HG03064 (cell line): ENCODE measurements at regions not wholly inside any gene's neighbourhood (a gene's known extent, or its start where the extent isn't known, plus 50 kb on each side); places are given as distances from the start of the nearest gene placed in this dataset.

Source experiments
- ATAC-seq: cut with Tn5 transposase; IDR thresholded peaks from one replicate; pipeline ENCODE4 v1.9.1; 2021; ENCODE audit warnings: low read depth; ENCODE audit not compliant: unreplicated experiment

DNA sequence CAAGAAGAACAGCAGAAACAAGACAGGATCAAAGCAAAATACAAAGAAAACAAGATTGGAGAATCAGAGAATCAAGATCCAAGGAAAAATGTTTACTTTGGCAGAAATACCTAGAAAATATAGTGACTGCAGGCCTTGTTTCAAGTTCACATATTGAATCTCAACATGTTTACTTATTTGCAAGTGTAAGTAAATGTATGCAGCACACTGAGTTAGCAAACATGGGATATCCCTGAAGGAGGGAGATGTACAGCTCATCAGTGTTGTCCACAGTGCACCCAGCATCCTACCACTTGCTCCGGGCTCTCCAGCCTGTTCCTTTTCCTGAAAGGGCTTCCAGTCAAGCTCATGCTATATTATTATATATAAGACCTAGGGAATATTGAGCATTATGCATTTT is 319.5 kb downstream of the PRL start:
- ATAC-seq = no peak

DNA sequence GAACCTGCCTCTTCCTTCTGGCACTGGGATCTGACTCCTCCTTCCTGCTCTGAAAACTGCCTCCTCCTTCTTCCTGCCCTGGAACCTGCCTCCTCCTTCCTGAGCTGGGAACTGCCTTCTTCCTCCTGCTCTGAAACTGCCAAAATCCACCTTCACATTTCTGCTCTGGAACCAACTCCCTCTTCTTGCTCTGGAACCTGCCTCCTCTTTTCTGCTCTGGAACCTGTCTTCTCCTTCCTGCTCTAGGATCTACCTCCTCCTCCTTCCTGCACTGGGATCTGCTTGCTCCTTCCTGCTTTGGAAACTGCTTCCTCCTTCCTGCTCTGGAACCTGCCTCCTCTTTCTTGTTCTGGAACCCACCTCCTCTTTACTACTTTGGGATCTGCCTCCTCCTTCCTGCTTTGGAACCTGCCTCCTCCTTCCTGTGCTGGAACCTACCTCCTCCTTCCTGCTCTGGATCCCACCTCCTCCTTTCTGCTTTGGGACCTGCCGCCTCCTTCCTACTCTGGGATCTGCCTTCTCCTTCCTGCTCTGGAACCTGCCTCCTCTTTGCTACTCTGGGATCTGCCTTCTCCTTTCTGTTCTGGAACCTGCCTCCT is 315.5 kb downstream of the PRL start:
- ATAC-seq = no peak

DNA sequence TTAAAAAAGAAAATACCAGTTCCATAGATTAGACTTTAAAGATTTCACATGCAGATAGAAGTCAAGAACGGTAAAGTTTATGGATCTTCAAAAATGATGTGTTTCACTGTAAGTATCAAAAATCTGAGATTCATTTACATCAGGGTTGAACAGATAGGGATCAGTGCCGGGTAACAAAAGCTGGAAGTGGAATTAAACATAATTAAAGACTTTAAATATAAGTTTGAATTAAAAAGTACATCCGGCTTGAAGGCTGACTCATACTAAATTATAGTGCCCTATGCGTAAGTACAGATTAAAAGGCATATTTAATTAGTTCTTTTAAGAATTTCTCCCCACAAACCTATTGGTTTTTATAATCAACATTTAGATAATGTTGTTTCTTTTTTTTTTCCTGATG is 312.7 kb downstream of the PRL start:
- ATAC-seq = no peak

GRCh38 chr6:21984561-21984960 is 312.3 kb downstream of the PRL start:
- ATAC-seq = no peak

DNA sequence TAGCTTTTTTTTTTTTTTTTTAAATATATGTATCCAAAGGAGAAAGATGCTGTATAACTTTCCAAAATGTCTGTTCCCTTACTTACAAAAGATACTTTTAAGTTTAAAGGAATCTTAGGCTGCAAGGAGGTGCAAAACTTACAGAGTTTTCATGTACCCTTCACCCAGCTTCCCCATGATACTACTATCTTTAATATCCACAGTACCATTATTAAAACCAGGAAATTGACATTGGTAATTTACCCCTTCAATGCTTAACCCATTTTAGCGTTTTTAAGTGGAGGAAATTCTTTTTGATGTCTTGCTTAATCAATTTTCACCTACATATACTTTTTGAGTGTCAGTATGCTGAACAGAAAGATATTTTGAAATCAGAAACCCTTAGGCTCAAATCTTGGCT is 310.9 kb downstream of the PRL start:
- ATAC-seq = no peak

- no peak for ATAC-seq
Observed at GRCh38 chr6:21986703-21987102, 310.1 kb downstream of the PRL start.

DNA sequence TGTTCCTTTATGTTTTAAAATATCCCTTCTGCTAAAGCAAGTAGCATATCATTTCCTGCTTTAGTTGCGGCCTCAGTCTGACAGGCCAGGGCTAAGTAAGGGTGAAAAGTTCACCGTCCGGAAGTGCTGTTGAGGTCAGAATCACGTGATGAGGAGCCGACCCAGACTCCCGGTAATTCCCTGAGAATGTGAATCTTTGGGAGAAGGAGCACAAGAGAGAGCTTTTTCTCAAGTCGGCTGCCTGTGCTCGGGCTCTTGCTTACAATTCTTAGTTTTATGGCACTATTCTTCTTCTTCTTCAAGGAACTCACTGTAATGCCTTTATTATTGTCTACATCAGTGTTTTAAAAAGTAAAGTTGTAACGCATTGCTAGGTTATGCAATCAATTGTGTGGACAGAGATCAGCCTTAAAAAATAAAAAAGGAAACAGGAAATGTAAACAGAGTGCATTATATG is 309.3 kb downstream of the PRL start:
- ATAC-seq = peak; percentile 89

DNA sequence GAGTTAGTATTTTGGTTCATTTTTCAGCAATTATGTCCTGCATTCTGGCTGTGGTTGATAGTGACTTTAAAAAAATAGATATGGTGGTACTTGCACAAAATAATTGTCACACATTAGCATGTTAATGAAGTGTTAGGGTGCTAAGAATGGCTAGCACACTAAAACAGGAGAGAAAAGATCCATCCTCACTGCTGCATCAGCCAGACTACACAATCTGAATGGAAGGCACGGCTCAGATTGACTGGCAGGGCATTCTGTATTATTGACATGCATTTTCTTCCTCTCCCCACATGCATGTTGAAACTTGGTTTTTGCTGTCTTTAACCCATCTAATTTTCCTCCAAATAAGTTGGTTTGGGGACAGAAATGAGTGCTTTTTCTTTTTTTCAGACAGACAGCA is 306.3 kb downstream of the PRL start:
- ATAC-seq = no peak

DNA sequence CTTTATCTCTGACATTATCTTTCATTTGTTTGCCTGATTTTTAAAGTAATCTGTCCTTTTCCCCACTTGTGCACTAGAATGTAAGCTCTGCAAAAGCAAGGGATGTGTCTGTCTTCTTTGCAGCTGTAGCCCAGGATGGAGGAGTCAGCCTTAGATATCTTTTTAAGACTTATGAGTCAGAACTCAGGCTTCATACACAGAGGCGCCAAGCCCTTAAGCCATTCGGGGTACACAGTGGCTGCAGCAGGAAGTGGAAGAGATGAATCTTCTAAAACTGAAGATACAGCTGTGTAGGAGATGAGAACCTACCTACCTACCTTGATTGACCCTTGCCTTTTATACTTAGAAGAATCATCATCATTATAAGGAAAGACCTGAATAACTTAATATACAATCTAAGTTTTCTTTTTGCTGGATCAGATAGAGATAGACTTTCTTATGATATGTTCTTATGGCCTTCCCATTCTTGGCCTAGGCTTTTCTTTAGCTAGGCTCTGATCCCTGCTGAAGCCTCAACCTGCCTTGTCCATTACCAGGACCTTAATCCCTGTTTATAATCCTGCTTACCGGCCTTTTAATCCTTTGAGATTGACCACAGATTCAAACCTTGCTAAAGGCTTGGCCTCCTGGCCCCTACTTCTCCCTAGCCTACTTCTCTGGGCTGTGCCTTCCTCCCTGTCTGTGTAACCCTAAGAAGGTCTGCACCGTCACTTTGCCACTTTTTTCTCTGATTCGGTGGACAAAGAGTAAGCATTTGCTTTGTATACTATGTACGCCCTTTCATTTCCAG is 304.5 kb downstream of the PRL start:
- no peak for ATAC-seq

- ATAC-seq = no peak
Observed at GRCh38 chr6:21993841-21994240, 303.0 kb downstream of the PRL start.

DNA sequence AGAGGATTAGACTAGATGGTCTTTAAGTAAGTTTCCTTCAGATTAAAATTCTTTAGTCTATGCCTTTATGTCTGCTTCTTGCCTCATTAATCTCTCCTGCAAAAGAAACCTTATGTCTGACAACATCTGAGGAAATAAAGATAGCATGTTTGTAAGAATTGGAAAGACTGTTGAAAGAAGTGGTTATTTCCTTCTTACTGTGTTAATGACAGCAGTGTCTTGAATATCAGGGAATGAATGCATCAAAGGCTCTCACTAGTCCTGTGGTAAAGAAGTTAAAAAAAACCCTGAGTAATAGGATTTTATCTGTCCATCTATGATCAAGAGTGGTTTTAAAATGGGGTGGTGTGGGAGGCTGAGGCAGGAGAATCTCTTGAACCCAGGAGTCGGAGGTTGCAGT is 302.0 kb downstream of the PRL start:
- ATAC-seq = no peak

GRCh38 chr6:21995318-21995717 is 301.5 kb downstream of the PRL start:
- no peak for ATAC-seq

- no peak for ATAC-seq
Observed at GRCh38 chr6:21996425-21997118, 300.3 kb downstream of the PRL start.

DNA sequence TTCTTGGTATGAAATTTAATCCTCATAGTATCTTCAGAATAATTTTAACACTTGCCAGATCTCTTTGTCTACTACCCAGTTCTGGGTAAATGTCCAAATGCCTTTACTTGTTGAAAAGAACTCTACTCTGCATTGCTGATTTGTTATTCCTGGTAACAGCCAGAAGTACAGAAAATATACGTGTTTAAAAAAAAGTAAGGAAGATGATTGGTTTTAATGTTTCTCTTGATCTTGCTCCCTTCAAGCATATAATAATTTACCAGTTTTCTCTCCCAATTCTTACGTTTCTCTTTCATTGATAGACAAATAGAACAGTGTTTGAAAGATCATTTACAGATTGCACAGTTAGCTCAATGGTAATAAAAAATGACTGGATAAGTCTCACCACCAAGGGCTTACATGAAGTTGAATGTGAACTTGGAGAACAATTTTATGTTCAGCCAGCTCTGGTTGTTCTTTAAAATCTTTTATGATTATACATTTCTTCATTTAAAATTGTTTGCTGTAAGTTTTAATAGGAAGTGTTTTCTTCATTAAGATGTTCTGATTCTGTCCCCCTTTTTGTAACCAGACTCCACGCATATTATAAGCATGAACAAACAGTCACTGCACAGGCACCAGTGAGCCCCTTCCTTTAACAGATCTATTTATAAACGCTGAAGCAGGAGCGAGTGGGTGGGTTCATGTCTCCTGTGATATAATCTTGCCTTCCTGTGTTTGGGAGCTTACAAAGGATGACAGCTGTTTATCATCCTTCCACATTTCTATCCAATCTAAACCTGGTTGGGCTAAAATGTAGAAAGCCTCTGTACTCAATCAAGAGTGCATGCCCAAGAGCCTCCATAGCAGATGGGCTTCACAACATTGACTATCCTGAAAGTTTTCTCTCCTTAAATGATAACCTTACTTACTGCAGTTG is 299.5 kb downstream of the PRL start:
- ATAC-seq = no peak

GRCh38 chr6:21998582-21998981 is 298.3 kb downstream of the PRL start:
- ATAC-seq = no peak

GRCh38 chr6:21999012-21999528 is 297.8 kb downstream of the PRL start:
- ATAC-seq = no peak

DNA sequence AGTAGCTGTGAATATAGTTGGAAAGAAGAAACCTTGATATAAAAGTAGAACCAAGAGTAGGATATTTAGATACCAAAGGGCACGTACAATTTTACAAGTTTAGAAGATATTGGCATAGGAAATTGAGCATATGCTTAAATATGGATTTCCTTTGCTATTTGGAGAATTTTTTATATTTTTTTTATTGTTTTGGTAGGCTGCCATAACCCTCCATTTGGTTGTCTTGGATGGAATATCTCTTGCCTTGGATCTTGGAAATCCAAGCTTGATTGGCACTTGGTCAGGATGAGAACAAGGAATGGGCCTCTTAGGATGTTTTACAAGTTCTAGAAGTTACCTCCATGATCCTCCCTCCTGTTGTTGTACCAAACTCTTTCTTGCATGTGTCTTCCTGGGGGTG is 297.1 kb downstream of the PRL start:
- ATAC-seq = no peak

- ATAC-seq = no peak
Observed at GRCh38 chr6:22001396-22002027, 295.3 kb downstream of the PRL start.

- no peak for ATAC-seq
Observed at GRCh38 chr6:22003287-22003686, 293.5 kb downstream of the PRL start.

DNA sequence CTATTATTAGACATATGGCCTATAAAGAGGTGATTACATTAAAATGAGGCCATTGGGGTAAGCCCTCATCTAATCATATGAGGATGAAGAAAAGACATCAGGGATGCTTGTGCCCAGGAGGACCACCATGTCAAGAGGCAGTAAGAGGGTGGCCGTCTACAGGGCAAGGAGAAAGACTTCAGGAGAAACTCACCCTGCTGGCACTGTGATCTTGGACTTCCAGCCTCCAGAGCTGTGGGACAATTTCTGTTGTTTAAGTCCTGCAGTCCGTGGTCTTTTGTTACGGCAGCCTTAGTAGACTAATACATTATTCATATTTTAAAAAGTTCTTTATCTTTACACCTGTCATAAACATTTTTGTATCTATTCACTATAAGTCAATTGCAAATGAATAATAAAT is 290.0 kb downstream of the PRL start:
- no peak for ATAC-seq
